ENCODE measurements at regions not wholly inside any gene's neighbourhood (a gene's known extent, or its start where the extent isn't known, plus 50 kb on each side); places are given as distances from the start of the nearest gene placed in this dataset.

DNA sequence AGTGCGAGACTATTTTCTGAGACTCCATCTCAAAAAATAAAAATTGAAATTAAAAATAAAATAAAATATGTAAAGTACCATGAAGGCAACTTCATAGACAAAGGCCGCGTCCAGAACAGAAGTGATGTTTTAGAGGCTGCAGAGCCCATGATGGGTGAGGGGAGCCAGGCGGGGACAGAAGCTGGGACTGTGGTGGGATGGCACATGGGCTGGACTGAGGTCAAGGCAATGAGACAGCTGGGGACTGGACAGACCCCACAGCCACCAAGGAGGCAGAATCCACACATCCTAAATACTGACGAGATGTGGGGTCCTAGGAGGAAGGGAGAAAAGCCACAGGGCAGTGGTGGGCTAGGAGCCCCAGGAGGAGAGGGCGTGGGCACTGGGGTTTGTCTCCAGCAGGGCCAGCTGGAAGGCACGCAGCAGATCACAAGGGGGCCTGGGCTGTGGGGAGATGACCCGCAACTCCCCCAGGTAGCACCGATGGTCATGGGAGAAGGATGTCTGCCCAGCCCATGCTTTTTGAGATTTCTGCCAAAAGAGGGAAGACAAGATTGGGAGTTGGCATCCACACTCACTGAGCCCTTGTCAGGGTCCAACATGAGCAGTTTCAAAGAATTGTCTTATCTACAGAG is 74.3 kb downstream of the KCNF1 start:
- DNase-seq (ENCODE audit: low read depth, low spot score): no peak
- TF ChIP-seq ZNF274 (IDR thresholded peaks at IDR 0.05; ENCODE audit: low read depth, low read length): no peak
- no peak for TF ChIP-seq YY1 (IDR thresholded peaks at IDR 0.05; ENCODE audit: insufficient read depth, insufficient read length)
- no peak for TF ChIP-seq SUZ12 (IDR thresholded peaks at IDR 0.05; ENCODE audit: extremely low read depth, insufficient read depth, insufficient read length)
- no peaks in the 10 kb centered on the region for H3K4me1 ChIP-seq (ENCODE audit: insufficient read depth, insufficient read length)

DNA sequence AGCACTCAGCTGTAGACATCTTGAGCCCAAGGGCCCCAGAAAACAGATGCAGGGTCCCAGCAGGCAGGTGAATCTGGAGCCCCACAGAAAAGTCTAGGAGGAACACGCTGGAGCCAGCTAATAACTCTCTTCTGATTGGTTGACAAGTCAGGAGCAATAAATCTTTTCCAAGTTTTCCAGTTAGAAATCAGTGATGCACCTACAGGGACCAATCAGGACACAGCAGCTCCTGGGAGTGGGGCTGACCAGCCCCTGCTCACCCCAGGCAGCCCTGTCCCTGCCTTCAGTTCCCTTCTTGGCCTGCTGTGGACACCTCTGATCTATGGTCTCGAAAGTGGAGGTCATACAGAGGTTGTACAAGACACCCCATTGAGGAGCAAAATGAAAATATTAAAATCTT is 75.7 kb downstream of the KCNF1 start:
- H3K9ac ChIP-seq (ENCODE audit: insufficient read length, low read depth): no peak overlapping the region
- H3K27me3 ChIP-seq (ENCODE audit: insufficient read depth, insufficient read length): no peaks in the 10 kb centered on the region
- H3K4me3 ChIP-seq (ENCODE audit: insufficient read length, low read depth): no peak overlapping the region
- DNase-seq (ENCODE audit: low read depth, low spot score): no peak
- H3K4me1 ChIP-seq (ENCODE audit: insufficient read depth, insufficient read length): no peaks in the 10 kb centered on the region
- no peaks in the 10 kb centered on the region for H3K36me3 ChIP-seq (ENCODE audit: insufficient read depth, insufficient read length, low read length)
- TF ChIP-seq YY1 (IDR thresholded peaks at IDR 0.05; ENCODE audit: insufficient read depth, insufficient read length) (no peak), ZNF274 (IDR thresholded peaks at IDR 0.05; ENCODE audit: low read depth, low read length) (no peak), SUZ12 (IDR thresholded peaks at IDR 0.05; ENCODE audit: extremely low read depth, insufficient read depth, insufficient read length) (no peak)
- no peaks in the 10 kb centered on the region for H3K9me3 ChIP-seq (ENCODE audit: insufficient read depth, low read length)

More for the DNA sequence above, 74.3 kb downstream of the KCNF1 start:
- H3K27me3 ChIP-seq (ENCODE audit: insufficient read depth, insufficient read length): no peaks in the 10 kb centered on the region
- H3K4me3 ChIP-seq (ENCODE audit: insufficient read length, low read depth): no peak overlapping the region
- no peaks in the 10 kb centered on the region for H3K36me3 ChIP-seq (ENCODE audit: insufficient read depth, insufficient read length, low read length)
- no peak overlapping the region for H3K9ac ChIP-seq (ENCODE audit: insufficient read length, low read depth)
- H3K9me3 ChIP-seq (ENCODE audit: insufficient read depth, low read length): no peaks in the 10 kb centered on the region

DNA sequence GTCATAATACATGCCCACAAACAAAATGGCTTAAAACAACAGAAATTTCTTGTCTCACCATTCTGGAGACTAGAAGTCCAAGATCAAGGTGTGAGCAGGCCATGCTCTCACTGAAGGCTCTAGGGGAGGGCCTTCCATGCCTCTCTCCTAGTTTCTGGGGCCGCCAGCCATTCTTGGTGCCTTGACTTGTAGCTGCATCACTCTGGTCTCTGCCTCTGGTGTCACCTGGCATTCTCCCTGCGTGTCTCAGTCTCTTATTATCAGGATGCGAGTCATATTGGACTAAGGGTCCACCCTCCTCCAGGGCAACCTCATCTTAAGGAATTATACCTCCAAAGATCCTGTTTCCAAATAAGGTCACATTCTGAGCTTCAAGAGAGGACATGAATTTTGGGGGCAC is 76.1 kb downstream of the KCNF1 start:
- H3K4me3 ChIP-seq (ENCODE audit: insufficient read length, low read depth): no peak overlapping the region
- H3K36me3 ChIP-seq (ENCODE audit: insufficient read depth, insufficient read length, low read length): no peaks in the 10 kb centered on the region
- no peaks in the 10 kb centered on the region for H3K4me1 ChIP-seq (ENCODE audit: insufficient read depth, insufficient read length)
- no peak for DNase-seq (ENCODE audit: low read depth, low spot score)
- no peaks in the 10 kb centered on the region for H3K9me3 ChIP-seq (ENCODE audit: insufficient read depth, low read length)
- TF ChIP-seq SUZ12 (IDR thresholded peaks at IDR 0.05; ENCODE audit: extremely low read depth, insufficient read depth, insufficient read length): no peak
- TF ChIP-seq YY1 (IDR thresholded peaks at IDR 0.05; ENCODE audit: insufficient read depth, insufficient read length): no peak
- no peak for TF ChIP-seq ZNF274 (IDR thresholded peaks at IDR 0.05; ENCODE audit: low read depth, low read length)
- no peaks in the 10 kb centered on the region for H3K27me3 ChIP-seq (ENCODE audit: insufficient read depth, insufficient read length)
- H3K9ac ChIP-seq (ENCODE audit: insufficient read length, low read depth): no peak overlapping the region

DNA sequence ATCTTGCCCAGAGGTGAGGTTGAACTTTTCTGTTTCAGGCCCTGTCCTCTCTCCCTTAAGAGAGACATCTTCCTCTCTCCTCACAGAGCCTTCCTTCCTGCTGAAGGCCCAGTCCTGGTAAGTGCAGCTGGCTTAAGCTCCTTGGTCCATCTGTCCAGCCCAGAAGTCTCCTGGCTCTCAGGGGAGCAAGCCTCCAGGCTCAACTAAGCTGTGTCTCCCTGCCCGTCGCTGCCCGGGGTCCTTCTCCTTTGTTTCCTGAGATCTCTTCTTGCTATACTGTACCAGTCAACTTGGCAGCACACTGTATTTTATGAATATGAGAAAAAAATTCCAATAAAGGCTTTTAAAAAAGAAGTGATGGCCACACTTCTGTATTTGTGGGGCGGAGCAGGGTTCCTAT is 77.4 kb downstream of the KCNF1 start:
- Histone ChIP-seq H3K36me3 (ENCODE audit: insufficient read depth, insufficient read length, low read length) (no peaks in the 10 kb centered on the region), H3K9ac (ENCODE audit: insufficient read length, low read depth) (no peak overlapping the region), H3K9me3 (ENCODE audit: insufficient read depth, low read length) (no peaks in the 10 kb centered on the region), H3K4me3 (ENCODE audit: insufficient read length, low read depth) (no peak overlapping the region), H3K4me1 (ENCODE audit: insufficient read depth, insufficient read length) (no peaks in the 10 kb centered on the region), H3K27me3 (ENCODE audit: insufficient read depth, insufficient read length) (no peaks in the 10 kb centered on the region)
- no peak for TF ChIP-seq ZNF274 (IDR thresholded peaks at IDR 0.05; ENCODE audit: low read depth, low read length)
- TF ChIP-seq YY1 (IDR thresholded peaks at IDR 0.05; ENCODE audit: insufficient read depth, insufficient read length): no peak
- no peak for TF ChIP-seq SUZ12 (IDR thresholded peaks at IDR 0.05; ENCODE audit: extremely low read depth, insufficient read depth, insufficient read length)
- DNase-seq (ENCODE audit: low read depth, low spot score): no peak

DNA sequence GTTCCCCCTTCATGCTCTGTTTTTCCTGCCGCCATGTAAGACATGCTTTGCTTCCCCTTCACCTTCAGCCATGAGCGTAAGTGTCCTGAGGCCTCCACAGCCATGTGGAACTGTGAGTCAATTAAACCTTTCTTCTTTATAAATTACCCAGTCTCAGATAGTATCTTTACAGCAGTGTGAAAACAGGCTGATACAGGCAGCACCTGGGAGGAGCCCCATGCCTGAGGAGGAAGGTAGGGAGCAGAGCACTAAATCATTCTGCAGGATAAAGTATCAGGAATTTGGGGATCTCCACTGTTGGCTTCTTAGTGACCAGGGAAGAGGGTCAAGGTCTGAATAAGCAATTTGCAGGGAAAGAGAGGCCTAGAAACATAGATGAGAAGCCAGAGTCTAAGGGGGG is 78.0 kb downstream of the KCNF1 start:
- DNase-seq (ENCODE audit: low read depth, low spot score): no peak
- Histone ChIP-seq H3K4me1 (ENCODE audit: insufficient read depth, insufficient read length) (no peaks in the 10 kb centered on the region), H3K9me3 (ENCODE audit: insufficient read depth, low read length) (no peaks in the 10 kb centered on the region), H3K4me3 (ENCODE audit: insufficient read length, low read depth) (no peak overlapping the region), H3K27me3 (ENCODE audit: insufficient read depth, insufficient read length) (no peaks in the 10 kb centered on the region), H3K9ac (ENCODE audit: insufficient read length, low read depth) (no peak overlapping the region), H3K36me3 (ENCODE audit: insufficient read depth, insufficient read length, low read length) (no peaks in the 10 kb centered on the region)
- TF ChIP-seq YY1 (IDR thresholded peaks at IDR 0.05; ENCODE audit: insufficient read depth, insufficient read length) (no peak), SUZ12 (IDR thresholded peaks at IDR 0.05; ENCODE audit: extremely low read depth, insufficient read depth, insufficient read length) (no peak), ZNF274 (IDR thresholded peaks at IDR 0.05; ENCODE audit: low read depth, low read length) (no peak)

DNA sequence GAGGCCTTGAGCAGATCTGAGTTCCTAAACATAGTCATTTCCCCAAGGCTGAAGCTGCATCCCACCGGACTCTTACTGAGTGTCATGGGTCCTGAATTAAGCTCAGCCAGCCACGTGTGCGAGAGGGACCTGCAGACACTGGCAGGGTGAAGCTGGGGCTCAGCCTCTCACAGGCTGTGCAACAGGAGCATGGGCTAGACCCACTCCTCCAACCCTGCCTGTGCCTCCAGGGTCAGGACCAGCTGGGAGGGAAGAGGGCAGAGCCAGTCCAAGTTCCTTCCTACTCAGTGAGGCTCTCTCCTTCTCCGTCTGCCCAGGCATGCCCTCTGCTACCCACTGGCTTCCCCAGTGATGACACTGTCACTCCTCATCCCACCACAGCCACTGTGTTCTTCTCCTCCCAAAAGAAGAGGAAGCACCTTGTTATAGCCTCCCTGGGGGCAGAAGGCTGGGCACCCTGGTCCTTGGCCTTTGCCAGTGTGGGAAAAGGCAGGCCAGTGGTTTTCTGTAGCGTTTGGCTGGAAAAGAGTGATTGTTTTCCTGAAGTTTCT is 78.9 kb downstream of the KCNF1 start:
- DNase-seq (ENCODE audit: low read depth, low spot score): no peak
- H3K36me3 ChIP-seq (ENCODE audit: insufficient read depth, insufficient read length, low read length): no peaks in the 10 kb centered on the region
- no peak overlapping the region for H3K4me3 ChIP-seq (ENCODE audit: insufficient read length, low read depth)
- TF ChIP-seq ZNF274 (IDR thresholded peaks at IDR 0.05; ENCODE audit: low read depth, low read length) (no peak), SUZ12 (IDR thresholded peaks at IDR 0.05; ENCODE audit: extremely low read depth, insufficient read depth, insufficient read length) (no peak), YY1 (IDR thresholded peaks at IDR 0.05; ENCODE audit: insufficient read depth, insufficient read length) (no peak)
- no peaks in the 10 kb centered on the region for H3K4me1 ChIP-seq (ENCODE audit: insufficient read depth, insufficient read length)
- no peaks in the 10 kb centered on the region for H3K9me3 ChIP-seq (ENCODE audit: insufficient read depth, low read length)
- no peaks in the 10 kb centered on the region for H3K27me3 ChIP-seq (ENCODE audit: insufficient read depth, insufficient read length)
- H3K9ac ChIP-seq (ENCODE audit: insufficient read length, low read depth): no peak overlapping the region

DNA sequence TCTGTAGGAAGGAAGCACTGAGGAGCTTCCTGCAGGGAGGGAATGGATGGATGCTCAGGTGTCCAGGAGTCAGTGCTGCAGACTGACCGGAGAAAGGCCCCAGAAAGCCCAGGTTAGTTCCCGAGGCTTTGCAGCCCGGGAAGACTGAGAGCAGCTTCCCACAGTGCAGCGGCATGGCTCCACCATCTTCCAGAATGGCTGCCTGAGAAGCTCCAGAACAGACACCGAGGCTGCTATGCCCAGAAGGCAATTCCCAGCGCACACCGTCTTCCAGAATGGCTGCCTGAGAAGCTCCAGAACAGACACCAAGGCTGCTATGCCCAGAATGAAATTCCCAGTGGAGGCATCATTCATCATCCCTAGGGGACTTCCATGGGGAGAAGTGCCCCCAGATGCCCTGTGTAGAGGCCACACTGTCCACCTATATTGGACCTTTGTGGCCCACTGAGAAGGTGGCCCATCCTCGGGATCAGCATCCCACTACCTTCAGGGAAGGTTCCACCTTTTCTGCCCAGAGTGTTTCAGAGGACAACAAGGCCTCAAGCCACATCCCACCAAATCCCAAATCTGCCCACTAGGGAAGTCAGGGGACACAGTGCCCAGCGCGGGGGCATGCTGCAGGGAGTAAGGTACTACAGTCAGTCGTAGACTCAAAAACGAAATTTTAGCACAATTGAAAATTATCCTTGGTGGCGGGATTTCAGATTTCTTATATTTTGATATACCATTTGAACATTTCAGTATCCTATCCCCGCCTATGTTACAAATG is 80.5 kb downstream of the KCNF1 start:
- Histone ChIP-seq H3K9me3 (ENCODE audit: insufficient read depth, low read length) (no peaks in the 10 kb centered on the region), H3K36me3 (ENCODE audit: insufficient read depth, insufficient read length, low read length) (no peaks in the 10 kb centered on the region), H3K4me3 (ENCODE audit: insufficient read length, low read depth) (no peak overlapping the region), H3K27me3 (ENCODE audit: insufficient read depth, insufficient read length) (no peaks in the 10 kb centered on the region), H3K4me1 (ENCODE audit: insufficient read depth, insufficient read length) (no peaks in the 10 kb centered on the region), H3K9ac (ENCODE audit: insufficient read length, low read depth) (no peak overlapping the region)
- no peak for DNase-seq (ENCODE audit: low read depth, low spot score)
- TF ChIP-seq SUZ12 (IDR thresholded peaks at IDR 0.05; ENCODE audit: extremely low read depth, insufficient read depth, insufficient read length) (no peak), ZNF274 (IDR thresholded peaks at IDR 0.05; ENCODE audit: low read depth, low read length) (no peak), YY1 (IDR thresholded peaks at IDR 0.05; ENCODE audit: insufficient read depth, insufficient read length) (no peak)

Data from NT2/D1 (cell line).